Keratinocyte (primary cell): ENCODE measurements at regions not wholly inside any gene's neighbourhood (a gene's known extent, or its start where the extent isn't known, plus 50 kb on each side); places are given as distances from the start of the nearest gene placed in this dataset.

Experiments
- DNase-seq: peaks from one replicate; pipeline ENCODE4 v3.0.0-alpha.2; 2011; ENCODE audit warnings: low read depth, missing footprints, low spot score
- FAIRE-seq: peaks from 2 replicates; lab custom pipeline; 2011; peaks lifted over from hg19 to GRCh38; lab: Jason Lieb, UNC
- H2AFZ ChIP-seq: 2 replicates; pipeline ENCODE4 v1.6.0; 2012; ENCODE audit warnings: low read length, control low read depth, inconsistent platforms; ENCODE audit not compliant: control insufficient read depth
- H3K27ac ChIP-seq: 2 replicates; pipeline ENCODE4 v1.5.1; 2011; ENCODE audit warnings: low read length; ENCODE audit not compliant: control insufficient read depth, insufficient read depth
- H3K27me3 ChIP-seq: 3 replicates; pipeline ENCODE4 v1.6.0; 2011; ENCODE audit warnings: low read length; ENCODE audit not compliant: control insufficient read depth, insufficient read depth; ENCODE audit errors: extremely low read depth
- H3K36me3 ChIP-seq, 2 experiments: 2 replicates in 1 of 2; 3 replicates in 1 of 2; pipeline ENCODE4 v1.5.1; 2011; ENCODE audit warnings: low read length in 2 of 2, mild to moderate bottlenecking in 1 of 2; ENCODE audit not compliant: control insufficient read depth in 2 of 2, insufficient read depth in 2 of 2; ENCODE audit errors: extremely low read depth in 1 of 2
- H3K4me1 ChIP-seq: 3 replicates; pipeline ENCODE4 v1.5.1; 2011; ENCODE audit warnings: low read length; ENCODE audit not compliant: control insufficient read depth, insufficient read depth; ENCODE audit errors: extremely low read depth
- H3K4me2 ChIP-seq: 3 replicates; pipeline ENCODE4 v1.6.0; 2011; ENCODE audit warnings: low read depth, low read length; ENCODE audit not compliant: control insufficient read depth, insufficient read depth; ENCODE audit errors: extremely low read depth
- H3K4me3 ChIP-seq, 3 experiments: fragments of 200-600 bp in 1 of 3; sonication (generic) in 1 of 3; 2 replicates in 2 of 3; 3 replicates in 1 of 3; pipeline ENCODE4 v1.5.1; 2011 to 2016; ENCODE audit warnings: low read length in 3 of 3, mild to moderate bottlenecking in 3 of 3, control low read depth in 2 of 3, inconsistent platforms in 1 of 3, low read depth in 1 of 3, mixed read lengths in 1 of 3, mixed run types in 1 of 3, moderate library complexity in 1 of 3; ENCODE audit not compliant: control insufficient read depth in 2 of 3, insufficient read depth in 2 of 3; ENCODE audit errors: extremely low read depth in 1 of 3
- H3K79me2 ChIP-seq: 2 replicates; pipeline ENCODE4 v1.6.0; 2012; ENCODE audit warnings: low read length; ENCODE audit not compliant: control insufficient read depth, insufficient read depth
- H3K9ac ChIP-seq: 3 replicates; pipeline ENCODE4 v1.6.0; 2011; ENCODE audit warnings: low read length; ENCODE audit not compliant: control insufficient read depth, insufficient read depth; ENCODE audit errors: extremely low read depth
- H3K9me1 ChIP-seq: 3 replicates; pipeline ENCODE4 v1.6.0; 2011; ENCODE audit warnings: low read length; ENCODE audit not compliant: control insufficient read depth, insufficient read depth; ENCODE audit errors: extremely low read depth
- H3K9me3 ChIP-seq: 2 replicates; pipeline ENCODE4 v1.5.1; 2012; ENCODE audit warnings: low read depth, low read length; ENCODE audit not compliant: control insufficient read depth
- H4K20me1 ChIP-seq: 3 replicates; pipeline ENCODE4 v1.6.0; 2011; ENCODE audit warnings: low read length; ENCODE audit not compliant: control insufficient read depth, insufficient read depth; ENCODE audit errors: extremely low read depth
- CTCF ChIP-seq, 3 experiments: IDR thresholded peaks in 1 of 3; conservative IDR thresholded peaks in 1 of 3; optimal IDR thresholded peaks in 1 of 3; 2 replicates in 2 of 3; 3 replicates in 1 of 3; pipeline versions ENCODE3 to v1.5.1; 2011; ENCODE audit warnings: low read length in 3 of 3, mild to moderate bottlenecking in 3 of 3, moderate library complexity in 2 of 3, control low read depth in 1 of 3, inconsistent platforms in 1 of 3; ENCODE audit not compliant: insufficient read depth in 2 of 3; ENCODE audit errors: extremely low read depth in 1 of 3
- EZH2 ChIP-seq: IDR thresholded peaks from one replicate; pipeline ENCODE4 v1.6.1; 2012; ENCODE audit warnings: inconsistent platforms, mild to moderate bottlenecking, low read length, moderate library complexity
- dilution Hi-C: fragments of 300-500 bp; cut with MboI; formaldehyde crosslinking; loops from one replicate; pipeline ENCODE4 v1.7.0; 2020; ENCODE audit warnings: low sequenced_read_pairs; ENCODE audit not compliant: extremely low pct_ligation_motif_present

- no peak for DNase-seq
- no peaks in the 10 kb centered on the region for H3K36me3 ChIP-seq
- no peak overlapping the region for H3K9ac ChIP-seq
- no peak overlapping the region for H3K4me2 ChIP-seq
- H3K4me3 ChIP-seq = no peak overlapping the region
- H3K9me3 ChIP-seq = no peaks in the 10 kb centered on the region
- no peak overlapping the region for H2AFZ ChIP-seq
- H3K27me3 ChIP-seq = no peaks in the 10 kb centered on the region
- no peaks in the 10 kb centered on the region for H3K79me2 ChIP-seq
- H3K27ac ChIP-seq = no peak overlapping the region
- H4K20me1 ChIP-seq = no peaks in the 10 kb centered on the region
- dilution Hi-C loops = no loop called here
- H3K4me1 ChIP-seq = no peaks in the 10 kb centered on the region
- FAIRE-seq = no peak
- H3K9me1 ChIP-seq = no peaks in the 10 kb centered on the region
- TF ChIP-seq EZH2 (no peak), CTCF (optimal IDR thresholded peaks at IDR 0.05 in 1 of 3, IDR thresholded peaks at IDR 0.05 in 1 of 3, conservative IDR thresholded peaks at IDR 0.05 in 1 of 3; ENCODE audit: extremely low read depth in 1 of 3, insufficient read depth in 2 of 3, low read length in 3 of 3) (no peak)
Measured at GRCh38 chr13:90261343-90261742, 1086.1 kb upstream of the MIR17HG start.

- H2AFZ ChIP-seq = no peak overlapping the region
- FAIRE-seq = no peak
Measured at GRCh38 chr13:90270226-90270625, 1077.3 kb upstream of the MIR17HG start.

More at GRCh38 chr13:90270226-90270625, 1077.3 kb upstream of the MIR17HG start:
- dilution Hi-C loops = no loop called here
- Histone ChIP-seq H3K9me3 (no peaks in the 10 kb centered on the region), H3K27ac (no peak overlapping the region), H3K4me3 (no peak overlapping the region), H3K79me2 (no peaks in the 10 kb centered on the region), H3K9me1 (no peaks in the 10 kb centered on the region), H3K36me3 (no peaks in the 10 kb centered on the region), H3K9ac (no peak overlapping the region), H4K20me1 (no peaks in the 10 kb centered on the region), H3K4me2 (no peak overlapping the region), H3K4me1 (no peaks in the 10 kb centered on the region), H3K27me3 (no peaks in the 10 kb centered on the region)
- no peak for TF ChIP-seq CTCF (optimal IDR thresholded peaks at IDR 0.05 in 1 of 3, IDR thresholded peaks at IDR 0.05 in 1 of 3, conservative IDR thresholded peaks at IDR 0.05 in 1 of 3; ENCODE audit: extremely low read depth in 1 of 3, insufficient read depth in 2 of 3, low read length in 3 of 3)
- TF ChIP-seq EZH2 = no peak
- DNase-seq = no peak
